Panc1 (cell line): ENCODE measurements at regions not wholly inside any gene's neighbourhood (a gene's known extent, or its start where the extent isn't known, plus 50 kb on each side); places are given as distances from the start of the nearest gene placed in this dataset.
"Not testable (repeated sequence)": the region's sequence is repeated elsewhere in the genome, so short reads cannot be mapped to it uniquely, and the experiment has no call there.

Source experiments
- CTCF ChIP-seq: fragments of 450-650 bp; IDR thresholded peaks from 2 replicates; pipeline ENCODE4 v1.5.1; 2017; ENCODE audit warnings: mild to moderate bottlenecking
- POLR2AphosphoS5 ChIP-seq: IDR thresholded peaks from 2 replicates; pipeline ENCODE4 v1.6.1; 2012; ENCODE audit warnings: mild to moderate bottlenecking, low read depth, low read length, moderate library complexity
- REST ChIP-seq, 2 experiments: IDR thresholded peaks; 2 replicates each; pipeline ENCODE4 v1.6.1; 2011 to 2012; ENCODE audit warnings: low read depth in 2 of 2, control low read depth in 1 of 2, low read length in 1 of 2, mild to moderate bottlenecking in 1 of 2, moderate library complexity in 1 of 2; ENCODE audit not compliant: insufficient read depth in 1 of 2
- SIN3A ChIP-seq: IDR thresholded peaks from 2 replicates; pipeline ENCODE4 v1.6.1; 2012; ENCODE audit warnings: low read depth, mild to moderate bottlenecking, low read length, moderate library complexity, borderline replicate concordance; ENCODE audit not compliant: insufficient read depth
- TCF7L2 ChIP-seq: IDR thresholded peaks from 2 replicates; pipeline ENCODE4 v1.6.1; 2011; ENCODE audit warnings: mild to moderate bottlenecking, low read depth, low read length, inconsistent platforms

- not testable (repeated sequence) for TF ChIP-seq REST (IDR thresholded peaks at IDR 0.05; ENCODE audit: insufficient read depth in 1 of 2, low read depth in 2 of 2, low read length in 1 of 2); CTCF; POLR2AphosphoS5; TCF7L2; SIN3A
Measured at GRCh38 chr4:24204708-24205107, 314.9 kb upstream of the PPARGC1A start.
